ENCODE measurements at regions not wholly inside any gene's neighbourhood (a gene's known extent, or its start where the extent isn't known, plus 50 kb on each side); places are given as distances from the start of the nearest gene placed in this dataset.

- TF ChIP-seq EZH2phosphoT487 (IDR thresholded peaks at IDR 0.05; ENCODE audit: low read length): no peak
- no peak for TF ChIP-seq CTCF (IDR thresholded peaks at IDR 0.05; ENCODE audit: low read length)
Measured at GRCh38 chr2:66694087-66694860, 259.3 kb downstream of the MEIS1 start.

Measured in MM.1S (cell line).